Body of pancreas (tissue), 4 donors: ENCODE measurements at regions not wholly inside any gene's neighbourhood (a gene's known extent, or its start where the extent isn't known, plus 50 kb on each side); places are given as distances from the start of the nearest gene placed in this dataset.

Experiments used
- CTCF ChIP-seq, 7 experiments: fragments of 450-650 bp in 4 of 7; fragments of 200-600 bp in 3 of 7; sonication (generic) in 3 of 7; IDR thresholded peaks; one replicate each; pipeline ENCODE4 v1.5.1; 2016 to 2019; ENCODE audit warnings: antibody characterized with exemption in 7 of 7
- POLR2A ChIP-seq, 3 donors: fragments of 450-650 bp; IDR thresholded peaks; one replicate each; pipeline ENCODE4 v1.6.1; 2016; ENCODE audit warnings: antibody characterized with exemption in 3 of 3, mild to moderate bottlenecking in 2 of 3

GRCh38 chr3:59685432-59685831 is 635.6 kb upstream of the CFAP20DC start:
- TF ChIP-seq POLR2A (IDR thresholded peaks at IDR 0.05) (no peak), CTCF (IDR thresholded peaks at IDR 0.05) (no peak)
